Endodermal cell (in vitro differentiated cells): ENCODE measurements at regions not wholly inside any gene's neighbourhood (a gene's known extent, or its start where the extent isn't known, plus 50 kb on each side); places are given as distances from the start of the nearest gene placed in this dataset.

ENCODE experiments used
- DNase-seq: peaks from one replicate; pipeline ENCODE4 v3.0.0-alpha.2; 2017
- H3K27ac ChIP-seq: 2 replicates; pipeline ENCODE4 v1.5.1; 2013; ENCODE audit warnings: mild to moderate bottlenecking, low read depth, low read length, moderate library complexity
- H3K27me3 ChIP-seq: 2 replicates; pipeline ENCODE4 v1.6.1; 2013; ENCODE audit warnings: mild to moderate bottlenecking, low read length, moderate library complexity; ENCODE audit not compliant: insufficient read depth, control insufficient read depth, poor library complexity, severe bottlenecking
- H3K36me3 ChIP-seq: 2 replicates; pipeline ENCODE4 v1.7.0; 2013; ENCODE audit warnings: mild to moderate bottlenecking, low read length, moderate library complexity; ENCODE audit not compliant: control insufficient read depth, insufficient read depth
- H3K4me1 ChIP-seq: one replicate; pipeline ENCODE4 v1.7.0; 2013; ENCODE audit warnings: low read length; ENCODE audit not compliant: control insufficient read depth, insufficient read depth
- H3K4me3 ChIP-seq: 2 replicates; pipeline ENCODE4 v1.5.1; 2013; ENCODE audit warnings: mild to moderate bottlenecking, low read length, moderate library complexity
- H3K9ac ChIP-seq: 2 replicates; pipeline ENCODE4 v1.6.1; 2013; ENCODE audit warnings: mild to moderate bottlenecking, low read length, moderate library complexity; ENCODE audit not compliant: poor library complexity, severe bottlenecking; ENCODE audit errors: extremely low read depth
- H3K9me3 ChIP-seq: 2 replicates; pipeline ENCODE4 v1.6.1; 2013; ENCODE audit warnings: mild to moderate bottlenecking, low read length, moderate library complexity; ENCODE audit not compliant: control insufficient read depth
- H3K27ac Mint-ChIP-seq: 2 replicates; pipeline ENCODE4 v1.8.0; 2020; ENCODE audit warnings: mixed read lengths
- H3K27me3 Mint-ChIP-seq: 2 replicates; pipeline ENCODE4 v1.8.0; 2021; ENCODE audit warnings: mild to moderate bottlenecking, mixed read lengths; ENCODE audit not compliant: insufficient read depth
- H3K36me3 Mint-ChIP-seq: 2 replicates; pipeline ENCODE4 v1.8.0; 2020; ENCODE audit warnings: low read depth, mixed read lengths
- H3K4me1 Mint-ChIP-seq: 2 replicates; pipeline ENCODE4 v1.8.0; 2020; ENCODE audit warnings: mixed read lengths
- H3K4me3 Mint-ChIP-seq: 2 replicates; pipeline ENCODE4 v1.8.0; 2020; ENCODE audit warnings: mild to moderate bottlenecking, moderate library complexity, mixed read lengths
- H3K9me3 Mint-ChIP-seq: 2 replicates; pipeline ENCODE4 v1.8.0; 2020; ENCODE audit warnings: mild to moderate bottlenecking, mixed read lengths
- CTCF ChIP-seq: fragments of 200-600 bp; sonication (generic); conservative IDR thresholded peaks from 2 replicates; pipeline ENCODE4 v1.5.0; 2021; ENCODE audit warnings: antibody characterized with exemption, mild to moderate bottlenecking
- WGBS, 2 experiments: methylation state at CpG; one replicate each; pipeline versions ENCODE4 v1.1.5 to v1.1.7; 2013; ENCODE audit warnings: missing lambda C conversion rate in 2 of 2, mixed read lengths in 1 of 2; ENCODE audit not compliant: insufficient coverage in 1 of 2, insufficient read length in 1 of 2; 5-methylcytosine and 5-hydroxymethylcytosine counted together

- Mint-ChIP-seq H3K9me3 (peaks cover 9% of the 10 kb centered on the region), H3K27me3 (peaks cover 4% of the 10 kb centered on the region), H3K27ac (no peak overlapping the region), H3K4me3 (no peak overlapping the region), H3K36me3 (no peaks in the 10 kb centered on the region), H3K4me1 (peaks cover 11% of the 10 kb centered on the region)
- 81 to 89% methylated on average over 3 to 4 of the region's 4 CpGs for WGBS, 2 experiments
- Histone ChIP-seq H3K9me3 (peaks cover 4% of the 10 kb centered on the region), H3K9ac (no peak overlapping the region), H3K4me3 (no peak overlapping the region), H3K36me3 (no peaks in the 10 kb centered on the region), H3K4me1 (no peaks in the 10 kb centered on the region), H3K27me3 (no peaks in the 10 kb centered on the region), H3K27ac (no peak overlapping the region)
- TF ChIP-seq CTCF = no peak
- DNase-seq = no peak
Measured at GRCh38 chr1:213385806-213386324, 334.8 kb downstream of the RPS6KC1 start.

- H3K9ac ChIP-seq = no peak overlapping the region
- H3K27me3 ChIP-seq = no peaks in the 10 kb centered on the region
- H3K4me1 ChIP-seq = no peaks in the 10 kb centered on the region
- Mint-ChIP-seq H3K9me3 (peaks cover 9% of the 10 kb centered on the region), H3K27ac (no peak overlapping the region), H3K4me3 (no peak overlapping the region), H3K27me3 (peaks cover 4% of the 10 kb centered on the region), H3K4me1 (peaks cover 11% of the 10 kb centered on the region), H3K36me3 (no peaks in the 10 kb centered on the region)
- DNase-seq = no peak
- no peak overlapping the region for H3K4me3 ChIP-seq
- TF ChIP-seq CTCF = no peak
- H3K9me3 ChIP-seq = peaks cover 4% of the 10 kb centered on the region
- no peaks in the 10 kb centered on the region for H3K36me3 ChIP-seq
- 96 to 100% methylated on average over 1 of the region's 1 CpG for WGBS, 2 experiments
- H3K27ac ChIP-seq = no peak overlapping the region
Measured at GRCh38 chr1:213387380-213388015, 336.5 kb downstream of the RPS6KC1 start.

- no peak overlapping the region for H3K27ac Mint-ChIP-seq
- peaks cover 4% of the 10 kb centered on the region for H3K9me3 Mint-ChIP-seq
- H3K36me3 Mint-ChIP-seq = no peaks in the 10 kb centered on the region
- H3K27me3 ChIP-seq = no peaks in the 10 kb centered on the region
- H3K4me1 Mint-ChIP-seq = peaks cover 11% of the 10 kb centered on the region
- no peak overlapping the region for H3K27ac ChIP-seq
- no peak for DNase-seq
- WGBS, 2 experiments = 81 to 87% methylated on average over 5 to 7 of the region's 7 CpGs
- no peaks in the 10 kb centered on the region for H3K4me1 ChIP-seq
- no peak for TF ChIP-seq CTCF
- H3K9ac ChIP-seq = no peak overlapping the region
- H3K36me3 ChIP-seq = no peaks in the 10 kb centered on the region
- no peak overlapping the region for H3K4me3 ChIP-seq
- H3K4me3 Mint-ChIP-seq = no peak overlapping the region
- peaks cover 2% of the 10 kb centered on the region for H3K27me3 Mint-ChIP-seq
- H3K9me3 ChIP-seq = peaks cover 4% of the 10 kb centered on the region
Measured at GRCh38 chr1:213388199-213388598, 337.2 kb downstream of the RPS6KC1 start.
